ENCODE measurements at regions not wholly inside any gene's neighbourhood (a gene's known extent, or its start where the extent isn't known, plus 50 kb on each side); places are given as distances from the start of the nearest gene placed in this dataset.
A peak's percentile ranks its signal among the peaks of the same experiment; 100 is the strongest.

DNA sequence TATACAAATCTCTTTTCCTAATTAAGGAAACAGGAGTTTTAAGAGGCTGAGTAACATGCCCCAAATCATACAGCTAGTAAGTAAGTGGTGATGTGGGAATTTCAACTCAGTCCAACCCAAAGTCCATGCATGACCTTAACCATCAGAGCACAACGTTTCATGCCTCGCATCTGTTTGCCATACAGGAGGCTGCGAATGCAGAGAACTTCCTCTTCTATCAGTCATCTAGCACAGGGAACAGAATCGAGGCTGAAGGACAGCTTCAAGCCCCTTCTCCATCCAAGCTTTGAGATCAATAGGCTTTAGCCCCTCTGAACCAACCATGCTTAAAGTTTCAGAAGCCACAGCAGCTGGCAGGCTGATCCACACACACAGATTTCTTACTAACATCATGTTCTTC lies 113.2 kb downstream of the MAFB start:
- H3K4me1 ChIP-seq (ENCODE audit: control insufficient read depth in 1 of 2, insufficient read depth in 2 of 2, low read length in 2 of 2): peaks cover 37 to 40% of the 10 kb centered on the region in 2 donors
- Mint-ChIP-seq H3K27me3 (ENCODE audit: low read depth in 3 of 3) (peaks cover 6 to 22% (median 11%) of the 10 kb centered on the region in 3 donors), H3K27ac (no peak overlapping the region), H3K9me3 (peaks cover 0 to 4% (median 0%) of the 10 kb centered on the region in 7 donors), H3K36me3 (peaks cover 0 to 12% of the 10 kb centered on the region in 2 donors), H3K4me1 (peaks cover 43% of the 10 kb centered on the region), H3K4me3 (no peak overlapping the region)
- no peak overlapping the region for H3K27ac ChIP-seq (ENCODE audit: low read depth in 1 of 2, low read length in 2 of 2)
- H3K4me2 ChIP-seq (replicated peaks; ENCODE audit: extremely low read depth, low read length, poor library complexity, severe bottlenecking): no peak overlapping the region
- WGBS (ENCODE audit: insufficient coverage): 0% methylated on average over 4 of the region's 4 CpGs
- H3K36me3 ChIP-seq (replicated peaks in 1 of 2; ENCODE audit: control insufficient read depth in 1 of 2, insufficient read depth in 2 of 2, low read length in 2 of 2): no peaks in the 10 kb centered on the region
- H3K27me3 ChIP-seq (ENCODE audit: control insufficient read depth in 2 of 2, insufficient read depth in 2 of 2, low read length in 2 of 2): no peaks in the 10 kb centered on the region
- H3K4me3 ChIP-seq (replicated peaks in 1 of 3; ENCODE audit: low read depth in 2 of 3, low read length in 3 of 3): no peak overlapping the region
- DNase-seq: peak in 2 of 3 donors; percentile 44 to 58
- H4K20me1 ChIP-seq (ENCODE audit: insufficient read depth, low read length): no peaks in the 10 kb centered on the region
- TF ChIP-seq, protein P1, sequence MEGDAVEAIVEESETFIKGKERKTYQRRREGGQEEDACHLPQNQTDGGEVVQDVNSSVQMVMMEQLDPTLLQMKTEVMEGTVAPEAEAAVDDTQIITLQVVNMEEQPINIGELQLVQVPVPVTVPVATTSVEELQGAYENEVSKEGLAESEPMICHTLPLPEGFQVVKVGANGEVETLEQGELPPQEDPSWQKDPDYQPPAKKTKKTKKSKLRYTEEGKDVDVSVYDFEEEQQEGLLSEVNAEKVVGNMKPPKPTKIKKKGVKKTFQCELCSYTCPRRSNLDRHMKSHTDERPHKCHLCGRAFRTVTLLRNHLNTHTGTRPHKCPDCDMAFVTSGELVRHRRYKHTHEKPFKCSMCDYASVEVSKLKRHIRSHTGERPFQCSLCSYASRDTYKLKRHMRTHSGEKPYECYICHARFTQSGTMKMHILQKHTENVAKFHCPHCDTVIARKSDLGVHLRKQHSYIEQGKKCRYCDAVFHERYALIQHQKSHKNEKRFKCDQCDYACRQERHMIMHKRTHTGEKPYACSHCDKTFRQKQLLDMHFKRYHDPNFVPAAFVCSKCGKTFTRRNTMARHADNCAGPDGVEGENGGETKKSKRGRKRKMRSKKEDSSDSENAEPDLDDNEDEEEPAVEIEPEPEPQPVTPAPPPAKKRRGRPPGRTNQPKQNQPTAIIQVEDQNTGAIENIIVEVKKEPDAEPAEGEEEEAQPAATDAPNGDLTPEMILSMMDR (IDR thresholded peaks at IDR 0.05): no peak
- no peaks in the 10 kb centered on the region for H3K9me3 ChIP-seq (replicated peaks in 1 of 2; ENCODE audit: control insufficient read depth in 1 of 2, insufficient read depth in 1 of 2, low read length in 2 of 2)
- intact Hi-C loops (cut with micrococcal nuclease): loop anchor here (10.0 kb wide), 2 partner anchors 109 to 179 kb away; partner anchors contain the start of gene MAFB (in 1 of the 2)
- no peak overlapping the region for H3K9ac ChIP-seq (ENCODE audit: insufficient read depth, low read length, poor library complexity, severe bottlenecking)
- H3K79me2 ChIP-seq (ENCODE audit: insufficient read depth, low read length): no peaks in the 10 kb centered on the region
- H2AFZ ChIP-seq (ENCODE audit: insufficient read depth, low read depth, low read length, poor library complexity, severe bottlenecking): no peak overlapping the region

DNA sequence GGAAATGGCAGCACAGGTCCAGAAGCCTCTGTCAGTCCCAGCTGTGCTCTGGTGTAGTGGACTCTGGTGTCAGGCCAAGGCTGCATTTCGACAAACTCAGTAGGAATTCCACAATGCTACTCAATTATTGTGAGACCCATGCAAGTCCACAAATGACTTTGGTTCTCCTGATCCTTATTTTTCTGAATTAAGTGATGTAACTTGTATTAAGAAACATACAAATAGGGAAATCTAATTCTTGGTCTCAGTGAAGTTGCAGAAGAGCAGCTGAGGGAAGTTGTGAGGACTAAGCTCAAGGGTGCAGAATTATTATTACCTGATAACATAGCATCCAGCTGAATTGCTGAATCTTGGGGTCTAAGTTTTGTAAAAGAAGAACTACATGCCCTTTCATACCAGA lies 116.8 kb downstream of the MAFB start:
- Histone ChIP-seq H3K36me3 (replicated peaks in 1 of 2; ENCODE audit: control insufficient read depth in 1 of 2, insufficient read depth in 2 of 2, low read length in 2 of 2) (no peaks in the 10 kb centered on the region), H3K27me3 (ENCODE audit: control insufficient read depth in 2 of 2, insufficient read depth in 2 of 2, low read length in 2 of 2) (no peaks in the 10 kb centered on the region), H3K27ac (ENCODE audit: low read depth in 1 of 2, low read length in 2 of 2) (peak overlapping the region; percentile 92 to 95), H3K4me1 (ENCODE audit: control insufficient read depth in 1 of 2, insufficient read depth in 2 of 2, low read length in 2 of 2) (peaks cover 53 to 59% of the 10 kb centered on the region in 2 donors), H3K79me2 (ENCODE audit: insufficient read depth, low read length) (no peaks in the 10 kb centered on the region), H4K20me1 (ENCODE audit: insufficient read depth, low read length) (no peaks in the 10 kb centered on the region), H2AFZ (ENCODE audit: insufficient read depth, low read depth, low read length, poor library complexity, severe bottlenecking) (no peak overlapping the region), H3K4me2 (replicated peaks; ENCODE audit: extremely low read depth, low read length, poor library complexity, severe bottlenecking) (peak overlapping the region; percentile 59), H3K4me3 (replicated peaks in 1 of 3; ENCODE audit: low read depth in 2 of 3, low read length in 3 of 3) (peak overlapping the region in 2 of 3 experiments; percentile 5 to 57), H3K9ac (ENCODE audit: insufficient read depth, low read length, poor library complexity, severe bottlenecking) (peak overlapping the region; percentile 63), H3K9me3 (replicated peaks in 1 of 2; ENCODE audit: control insufficient read depth in 1 of 2, insufficient read depth in 1 of 2, low read length in 2 of 2) (no peaks in the 10 kb centered on the region)
- intact Hi-C loops (cut with micrococcal nuclease): loop anchor here (10.0 kb wide), 2 partner anchors 113 to 183 kb away; partner anchors contain the start of gene MAFB (in 1 of the 2)
- TF ChIP-seq, protein P1 (IDR thresholded peaks at IDR 0.05): no peak
- Mint-ChIP-seq H3K27ac (peak overlapping the region; percentile 88 to 97 (median 95)), H3K27me3 (ENCODE audit: low read depth in 3 of 3) (peaks cover 3 to 12% (median 8%) of the 10 kb centered on the region in 3 donors), H3K4me1 (peaks cover 57% of the 10 kb centered on the region), H3K9me3 (peaks cover 0 to 4% (median 0%) of the 10 kb centered on the region in 7 donors), H3K4me3 (peak overlapping the region in 1 of 2 donors; percentile 57), H3K36me3 (peaks cover 0 to 4% of the 10 kb centered on the region in 2 donors)
- DNase-seq: peak in 2 of 3 donors; percentile 39 to 57
- no CpG with 5 or more reads among the region's 1 CpG for WGBS (ENCODE audit: insufficient coverage)
